ENCODE measurements at regions not wholly inside any gene's neighbourhood (a gene's known extent, or its start where the extent isn't known, plus 50 kb on each side); places are given as distances from the start of the nearest gene placed in this dataset.

GRCh38 chr16:61412562-61412961 lies 623.7 kb downstream of the CDH8 start:
- H3K27me3 ChIP-seq (ENCODE audit: low read length): no peaks in the 10 kb centered on the region
- H3K9me3 ChIP-seq (ENCODE audit: insufficient read depth, low read length): no peaks in the 10 kb centered on the region
- TF ChIP-seq EZH2phosphoT487 (conservative IDR thresholded peaks at IDR 0.05; ENCODE audit: low read length): no peak
- TF ChIP-seq, protein P1, sequence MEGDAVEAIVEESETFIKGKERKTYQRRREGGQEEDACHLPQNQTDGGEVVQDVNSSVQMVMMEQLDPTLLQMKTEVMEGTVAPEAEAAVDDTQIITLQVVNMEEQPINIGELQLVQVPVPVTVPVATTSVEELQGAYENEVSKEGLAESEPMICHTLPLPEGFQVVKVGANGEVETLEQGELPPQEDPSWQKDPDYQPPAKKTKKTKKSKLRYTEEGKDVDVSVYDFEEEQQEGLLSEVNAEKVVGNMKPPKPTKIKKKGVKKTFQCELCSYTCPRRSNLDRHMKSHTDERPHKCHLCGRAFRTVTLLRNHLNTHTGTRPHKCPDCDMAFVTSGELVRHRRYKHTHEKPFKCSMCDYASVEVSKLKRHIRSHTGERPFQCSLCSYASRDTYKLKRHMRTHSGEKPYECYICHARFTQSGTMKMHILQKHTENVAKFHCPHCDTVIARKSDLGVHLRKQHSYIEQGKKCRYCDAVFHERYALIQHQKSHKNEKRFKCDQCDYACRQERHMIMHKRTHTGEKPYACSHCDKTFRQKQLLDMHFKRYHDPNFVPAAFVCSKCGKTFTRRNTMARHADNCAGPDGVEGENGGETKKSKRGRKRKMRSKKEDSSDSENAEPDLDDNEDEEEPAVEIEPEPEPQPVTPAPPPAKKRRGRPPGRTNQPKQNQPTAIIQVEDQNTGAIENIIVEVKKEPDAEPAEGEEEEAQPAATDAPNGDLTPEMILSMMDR (IDR thresholded peaks at IDR 0.05; ENCODE audit: insufficient read depth, low read length, poor library complexity, severe bottlenecking): no peak
- H3K4me3 ChIP-seq (ENCODE audit: insufficient read depth, low read length, poor library complexity, severe bottlenecking): no peak overlapping the region
- no peak overlapping the region for H3K4me2 ChIP-seq (ENCODE audit: low read depth, low read length, poor library complexity, severe bottlenecking)
- no peak overlapping the region for H2AFZ ChIP-seq (ENCODE audit: low read depth, low read length, severe bottlenecking)
- H3K9me2 ChIP-seq (replicated peaks; ENCODE audit: insufficient read depth, low read length): no peaks in the 10 kb centered on the region
- no peaks in the 10 kb centered on the region for H4K20me1 ChIP-seq (ENCODE audit: low read depth, low read length)
- H3K9ac ChIP-seq (ENCODE audit: low read length): no peak overlapping the region
- no peak overlapping the region for H3K27ac ChIP-seq (ENCODE audit: low read depth, low read length)
- no peaks in the 10 kb centered on the region for H3F3A ChIP-seq (ENCODE audit: insufficient read depth)
- no peaks in the 10 kb centered on the region for H3K79me2 ChIP-seq (ENCODE audit: insufficient read depth, low read length)
- H3K36me3 ChIP-seq (ENCODE audit: low read length): no peaks in the 10 kb centered on the region

DNA sequence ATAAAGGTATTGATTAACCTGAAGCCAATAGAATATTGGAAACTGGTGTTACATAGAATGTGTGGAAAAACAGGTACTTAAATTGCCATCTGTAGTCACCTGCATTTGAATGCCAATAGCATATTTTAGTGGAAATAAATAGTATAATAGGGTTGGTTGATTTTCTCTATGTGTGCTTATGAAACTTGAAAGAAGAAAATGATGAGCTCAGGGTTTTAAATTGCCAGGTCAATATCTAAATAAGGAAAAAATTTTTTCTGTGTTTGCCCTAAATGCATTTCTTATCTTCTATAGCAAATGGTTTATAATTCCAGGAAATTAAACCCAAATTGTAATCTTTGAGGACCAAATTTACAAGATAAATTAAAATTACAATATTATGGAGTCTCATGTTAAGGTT lies 626.6 kb downstream of the CDH8 start:
- Histone ChIP-seq H3K9me2 (replicated peaks; ENCODE audit: insufficient read depth, low read length) (no peaks in the 10 kb centered on the region), H3K4me3 (ENCODE audit: insufficient read depth, low read length, poor library complexity, severe bottlenecking) (no peak overlapping the region), H3K27me3 (ENCODE audit: low read length) (no peaks in the 10 kb centered on the region), H3K27ac (ENCODE audit: low read depth, low read length) (no peak overlapping the region), H3K36me3 (ENCODE audit: low read length) (no peaks in the 10 kb centered on the region), H3K4me2 (ENCODE audit: low read depth, low read length, poor library complexity, severe bottlenecking) (no peak overlapping the region), H2AFZ (ENCODE audit: low read depth, low read length, severe bottlenecking) (no peak overlapping the region), H3K9ac (ENCODE audit: low read length) (no peak overlapping the region), H3K9me3 (ENCODE audit: insufficient read depth, low read length) (no peaks in the 10 kb centered on the region), H4K20me1 (ENCODE audit: low read depth, low read length) (no peaks in the 10 kb centered on the region), H3K79me2 (ENCODE audit: insufficient read depth, low read length) (no peaks in the 10 kb centered on the region), H3F3A (ENCODE audit: insufficient read depth) (no peaks in the 10 kb centered on the region)
- TF ChIP-seq, protein P1 (IDR thresholded peaks at IDR 0.05; ENCODE audit: insufficient read depth, low read length, poor library complexity, severe bottlenecking): no peak
- TF ChIP-seq EZH2phosphoT487 (conservative IDR thresholded peaks at IDR 0.05; ENCODE audit: low read length): no peak

- Histone ChIP-seq H3K27me3 (ENCODE audit: low read length) (no peaks in the 10 kb centered on the region), H2AFZ (ENCODE audit: low read depth, low read length, severe bottlenecking) (no peak overlapping the region), H3K79me2 (ENCODE audit: insufficient read depth, low read length) (no peaks in the 10 kb centered on the region), H3K9ac (ENCODE audit: low read length) (no peak overlapping the region), H3K27ac (ENCODE audit: low read depth, low read length) (no peak overlapping the region), H3K9me3 (ENCODE audit: insufficient read depth, low read length) (no peaks in the 10 kb centered on the region), H3F3A (ENCODE audit: insufficient read depth) (no peaks in the 10 kb centered on the region), H4K20me1 (ENCODE audit: low read depth, low read length) (no peaks in the 10 kb centered on the region), H3K36me3 (ENCODE audit: low read length) (no peaks in the 10 kb centered on the region), H3K4me2 (ENCODE audit: low read depth, low read length, poor library complexity, severe bottlenecking) (no peak overlapping the region), H3K4me3 (ENCODE audit: insufficient read depth, low read length, poor library complexity, severe bottlenecking) (no peak overlapping the region), H3K9me2 (replicated peaks; ENCODE audit: insufficient read depth, low read length) (no peaks in the 10 kb centered on the region)
- TF ChIP-seq, protein P1 (IDR thresholded peaks at IDR 0.05; ENCODE audit: insufficient read depth, low read length, poor library complexity, severe bottlenecking): no peak
- TF ChIP-seq EZH2phosphoT487 (conservative IDR thresholded peaks at IDR 0.05; ENCODE audit: low read length): no peak
These were observed 632.9 kb downstream of the CDH8 start for GRCh38 chr16:61403386-61403785.

All from SU-DHL-6 (cell line).